K562 (cell line): ENCODE measurements at regions not wholly inside any gene's neighbourhood (a gene's known extent, or its start where the extent isn't known, plus 50 kb on each side); places are given as distances from the start of the nearest gene placed in this dataset.

Experiments used
- ATAC-seq: fragments of 200-7000 bp; cut with Tn5 transposase; 3 replicates; pipeline ENCODE4 v1.9.1; 2020; ENCODE audit warnings: moderate library complexity
- BruUV-seq: library from RNA; stranded (reverse); fragments of 400-500 nt; replicated peaks from 2 replicates; lab custom pipeline; 2021; lab: Mats Ljungman, UMichigan
- CTCF ChIA-PET: fragments of 300-600 bp; formaldehyde crosslinking; extraction: SDS; loops from one replicate; lab custom pipeline; 2021; ENCODE audit warnings: low intra/inter-chr PET ratio; lab: Yijun Ruan, JAX
- POLR2A ChIA-PET: fragments of 300-600, 350-650 bp; sonication (Branson Sonifier 250); formaldehyde crosslinking; extraction: SDS; loops from one replicate; lab custom pipeline; 2021; ENCODE audit warnings: antibody characterized with exemption, inconsistent platforms; lab: Yijun Ruan, JAX
- DNase-seq, 4 experiments: peaks; one replicate each; pipeline versions ENCODE4 v3.0.0 to v3.0.0-alpha.2; 2011 to 2018; ENCODE audit warnings: low spot score in 3 of 4, mixed read lengths in 3 of 4; ENCODE audit errors: extremely low read depth in 1 of 4
- FAIRE-seq: peaks from 2 replicates; lab custom pipeline; 2011; peaks lifted over from hg19 to GRCh38; lab: Jason Lieb, UNC
- H2AFZ ChIP-seq: 2 replicates; pipeline ENCODE4 v1.6.0; 2011; ENCODE audit warnings: low read depth, low read length, control low read depth, inconsistent platforms
- H3K27ac ChIP-seq: fragments of 200-600 bp; 3 replicates; pipeline ENCODE4 v1.8.0; 2011; ENCODE audit warnings: low read depth, mild to moderate bottlenecking, control low read depth, inconsistent platforms, low read length, moderate library complexity, mixed read lengths; ENCODE audit errors: extremely low read depth
- H3K27me3 ChIP-seq, 2 experiments: fragments of 300-600 bp in 1 of 2; 2 replicates in 1 of 2; 3 replicates in 1 of 2; pipeline versions ENCODE4 v1.6.0 to v1.8.0; 2011; ENCODE audit warnings: inconsistent platforms in 2 of 2, low read length in 2 of 2, mild to moderate bottlenecking in 1 of 2, mixed read lengths in 1 of 2, moderate library complexity in 1 of 2; ENCODE audit not compliant: control insufficient read depth in 2 of 2, insufficient read depth in 2 of 2
- H3K36me3 ChIP-seq: fragments of 300-600 bp; 3 replicates; pipeline ENCODE4 v1.8.0; 2011; ENCODE audit warnings: mild to moderate bottlenecking, low read length, inconsistent platforms; ENCODE audit not compliant: control insufficient read depth, insufficient read depth
- H3K4me1 ChIP-seq, 2 experiments: fragments of 200-600 bp in 1 of 2; replicated peaks in 1 of 2; 2 replicates in 1 of 2; 3 replicates in 1 of 2; pipeline versions ENCODE4 v1.5.1 to v1.8.0; 2011; ENCODE audit warnings: inconsistent platforms in 2 of 2, low read length in 2 of 2, mild to moderate bottlenecking in 1 of 2, mixed read lengths in 1 of 2, moderate library complexity in 1 of 2; ENCODE audit not compliant: control insufficient read depth in 2 of 2, insufficient read depth in 2 of 2
- H3K4me2 ChIP-seq: 2 replicates; pipeline ENCODE4 v1.6.1; 2011; ENCODE audit warnings: low read length, control low read depth, inconsistent platforms, mixed read lengths; ENCODE audit not compliant: insufficient read depth
- H3K4me3 ChIP-seq: fragments of 200-600 bp; sonication (generic), shearing (Covaris generic); 2 replicates; pipeline ENCODE4 v1.5.1; 2016; ENCODE audit warnings: control low read depth, inconsistent platforms
- H3K79me2 ChIP-seq: fragments of 200-600 bp; 3 replicates; pipeline ENCODE4 v1.8.0; 2011; ENCODE audit warnings: low read length, inconsistent platforms; ENCODE audit not compliant: control insufficient read depth, insufficient read depth
- H3K9ac ChIP-seq, 2 experiments: 2 replicates each; pipeline versions ENCODE4 v1.6.0 to v1.6.1; 2011; ENCODE audit warnings: low read depth in 2 of 2, low read length in 2 of 2, control low read depth in 1 of 2, inconsistent platforms in 1 of 2, mild to moderate bottlenecking in 1 of 2, mixed read lengths in 1 of 2; ENCODE audit not compliant: insufficient read depth in 1 of 2
- H3K9me1 ChIP-seq: one replicate; pipeline ENCODE4 v1.6.0; 2011; ENCODE audit warnings: inconsistent platforms, mild to moderate bottlenecking, low read length, moderate library complexity; ENCODE audit not compliant: control insufficient read depth, insufficient read depth
- H3K9me3 ChIP-seq: replicated peaks from 2 replicates; pipeline ENCODE4 v1.5.1; 2011; ENCODE audit warnings: low read depth, low read length, inconsistent platforms; ENCODE audit not compliant: control insufficient read depth, insufficient read depth
- H4K20me1 ChIP-seq: replicated peaks from 2 replicates; pipeline ENCODE4 v1.6.1; 2011; ENCODE audit warnings: low read length, inconsistent platforms, mixed read lengths; ENCODE audit not compliant: control insufficient read depth, insufficient read depth
- ARNT ChIP-seq, 2 experiments: fragments of 450-650 bp; IDR thresholded peaks; 2 replicates each; pipeline ENCODE4 v1.6.1; 2016; ENCODE audit warnings: mild to moderate bottlenecking in 1 of 2
- CTCFL ChIP-seq: IDR thresholded peaks from 2 replicates; pipeline ENCODE4 v1.6.1; 2011; ENCODE audit warnings: borderline replicate concordance, low read depth, mild to moderate bottlenecking, moderate library complexity, low read length; ENCODE audit not compliant: insufficient read depth, poor library complexity, severe bottlenecking
- HOMEZ ChIP-seq: fragments of 250-450 bp; sonication (Bioruptor Pico); IDR thresholded peaks from 2 replicates; pipeline ENCODE4 v1.4.0; 2020; ENCODE audit warnings: mild to moderate bottlenecking, moderate library complexity
- ILK ChIP-seq: fragments of 450-650 bp; IDR thresholded peaks from 2 replicates; pipeline ENCODE4 v1.6.1; 2016; ENCODE audit warnings: missing genetic modification characterization, low read depth, mild to moderate bottlenecking, missing compliant biosample characterization, moderate library complexity, borderline replicate concordance
- JUNB ChIP-seq: fragments of 450-650 bp; formaldehyde crosslinking; conservative IDR thresholded peaks from 2 replicates; pipeline ENCODE4 v1.4.0; 2020; ENCODE audit warnings: mild to moderate bottlenecking
- KAT7 ChIP-seq: sonication (generic); formaldehyde crosslinking; IDR thresholded peaks from 2 replicates; pipeline ENCODE4 v1.8.0; 2022; ENCODE audit warnings: missing genetic modification reagents, mild to moderate bottlenecking, borderline replicate concordance
- MNT ChIP-seq, 2 experiments: fragments of 450-650 bp; conservative IDR thresholded peaks; 2 replicates each; pipeline ENCODE4 v1.6.1; 2017; ENCODE audit warnings: mild to moderate bottlenecking in 2 of 2, moderate library complexity in 2 of 2
- NFIX ChIP-seq: fragments of 250-450 bp; sonication (Bioruptor Pico); IDR thresholded peaks from 2 replicates; pipeline ENCODE4 v1.4.0; 2020; ENCODE audit warnings: low read depth, mild to moderate bottlenecking, moderate library complexity
- SAP30 ChIP-seq: fragments of 200-600 bp; sonication (generic); IDR thresholded peaks from 2 replicates; pipeline ENCODE4 v1.6.1; 2012; ENCODE audit warnings: borderline replicate concordance, low read depth, mild to moderate bottlenecking, moderate library complexity, low read length, control low read depth, inconsistent platforms; ENCODE audit not compliant: insufficient read depth, poor library complexity, severe bottlenecking
- ZBTB33 ChIP-seq: sonication (generic); formaldehyde crosslinking; IDR thresholded peaks from 2 replicates; pipeline ENCODE4 v1.8.1; 2023; ENCODE audit warnings: mild to moderate bottlenecking, missing genetic modification reagents
- ZNF398 ChIP-seq: fragments of 250-450 bp; sonication (Bioruptor Pico); IDR thresholded peaks from 2 replicates; pipeline ENCODE4 v1.8.0; 2021; ENCODE audit warnings: moderate library complexity, mild to moderate bottlenecking, inconsistent platforms
- ZNF764 ChIP-seq: fragments of 250-450 bp; sonication (Bioruptor Pico); IDR thresholded peaks from 2 replicates; pipeline ENCODE4 v1.4.0; 2020; ENCODE audit warnings: low read depth, mild to moderate bottlenecking, moderate library complexity
- WGBS: fragments of 100-300 bp; shearing (Covaris generic); methylation state at CpG from one replicate; pipeline ENCODE4 v1.1.6; 2016; ENCODE audit warnings: low coverage, mixed read lengths; ENCODE audit not compliant: insufficient coverage; ENCODE audit errors: missing lambda C conversion rate; 5-methylcytosine and 5-hydroxymethylcytosine counted together
- in situ Hi-C: fragments of 300-500 bp; cut with MboI; formaldehyde crosslinking; loops from 4 replicates; pipeline ENCODE4 v1.15.0; 2018; ENCODE audit warnings: inconsistent platforms, mixed read lengths
- intact Hi-C: fragments of 100-400 bp; cut with micrococcal nuclease; formaldehyde crosslinking; loops from 2 replicates; pipeline ENCODE4 v1.14.2; 2022

- Histone ChIP-seq H3K4me2 (no peak overlapping the region), H3K9me1 (no peaks in the 10 kb centered on the region), H3K36me3 (no peaks in the 10 kb centered on the region), H3K9ac (no peak overlapping the region), H3K79me2 (no peaks in the 10 kb centered on the region), H4K20me1 (no peaks in the 10 kb centered on the region), H2AFZ (no peak overlapping the region), H3K4me1 (no peaks in the 10 kb centered on the region), H3K27ac (no peak overlapping the region), H3K27me3 (peaks cover 0 to 34% of the 10 kb centered on the region in 2 experiments; a peak in 3 of 5 replicates), H3K9me3 (no peaks in the 10 kb centered on the region), H3K4me3 (no peak overlapping the region)
- FAIRE-seq (no peak), ATAC-seq (no peak), DNase-seq (no peak)
- 1% methylated on average over 14 of the region's 16 CpGs for WGBS
- in situ Hi-C loops, result no loop called here
- intact Hi-C loops, result loop anchor here (5.0 kb wide), 1 partner anchor 467 kb away; no protein-coding TSS in a partner anchor
- BruUV-seq, result no TSS peak
- POLR2A ChIA-PET, result no interaction called here
- CTCF ChIA-PET, result no interaction called here
- TF ChIP-seq ILK (tag), result no peak
- no peak for TF ChIP-seq HOMEZ (CRISPR knock-in tag)
- TF ChIP-seq NFIX (CRISPR knock-in tag), result no peak
- TF ChIP-seq ZNF398 (CRISPR knock-in tag), result no peak
- no peak for TF ChIP-seq ZNF764 (CRISPR knock-in tag)
- TF ChIP-seq CTCFL, result no peak
- TF ChIP-seq KAT7 (CRISPR knock-in tag), result no peak
- no peak for TF ChIP-seq ZBTB33 (CRISPR knock-in tag)
- TF ChIP-seq JUNB (CRISPR knock-in tag), result no peak
- no peak for TF ChIP-seq MNT (conservative IDR thresholded peaks at IDR 0.05)
- no peak for TF ChIP-seq SAP30
- TF ChIP-seq ARNT (IDR thresholded peaks at IDR 0.05), result no peak
These were observed 195.2 kb downstream of the TEX29 start for GRCh38 chr13:111515635-111516034.
